Epidermal melanocyte (primary cell): ENCODE measurements at regions not wholly inside any gene's neighbourhood (a gene's known extent, or its start where the extent isn't known, plus 50 kb on each side); places are given as distances from the start of the nearest gene placed in this dataset.

Source experiments
- DNase-seq: peaks from one replicate; pipeline ENCODE4 v3.0.0; 2011; ENCODE audit warnings: low spot score; ENCODE audit not compliant: insufficient read length

DNA sequence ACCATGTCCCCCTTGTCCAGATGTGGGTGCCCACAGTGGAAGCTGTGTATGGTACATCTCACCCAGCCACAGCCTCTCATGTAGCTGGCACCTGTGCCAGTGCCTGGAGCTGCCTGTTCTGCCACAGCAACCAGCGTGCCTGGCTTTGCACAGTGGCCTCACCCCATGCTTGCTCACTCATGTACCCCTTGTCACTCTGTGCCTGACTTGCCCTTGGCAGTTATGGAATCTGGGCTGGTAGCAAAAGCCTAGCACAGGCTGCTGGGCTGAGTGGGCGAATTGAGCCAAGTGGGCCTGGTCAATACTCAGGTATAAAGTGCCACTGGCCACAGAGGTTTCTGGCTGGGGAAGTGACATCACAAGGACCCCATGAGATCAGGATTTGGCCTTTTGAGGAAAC, 264.2 kb downstream of the INSC start:
- DNase-seq: no peak

DNA sequence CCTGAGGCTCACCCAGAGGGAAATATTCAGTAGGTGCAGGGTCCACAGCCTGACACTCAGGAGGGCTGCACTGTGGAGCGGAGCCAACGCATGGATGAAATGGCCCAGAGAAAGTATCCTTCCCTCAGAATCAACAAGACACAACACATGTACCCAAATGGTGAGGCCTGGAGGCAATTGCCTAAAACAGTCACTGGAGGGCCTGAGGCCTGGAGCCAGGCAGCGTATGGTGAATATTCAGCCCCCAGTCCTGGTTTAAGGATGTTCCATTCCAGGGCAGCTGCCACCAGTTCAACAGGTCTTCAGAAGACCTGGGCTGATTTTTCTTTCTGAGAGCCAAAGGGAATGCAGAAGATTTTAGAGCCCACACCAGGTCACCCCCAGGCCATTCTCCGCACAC, 264.8 kb downstream of the INSC start:
- DNase-seq: no peak

DNA sequence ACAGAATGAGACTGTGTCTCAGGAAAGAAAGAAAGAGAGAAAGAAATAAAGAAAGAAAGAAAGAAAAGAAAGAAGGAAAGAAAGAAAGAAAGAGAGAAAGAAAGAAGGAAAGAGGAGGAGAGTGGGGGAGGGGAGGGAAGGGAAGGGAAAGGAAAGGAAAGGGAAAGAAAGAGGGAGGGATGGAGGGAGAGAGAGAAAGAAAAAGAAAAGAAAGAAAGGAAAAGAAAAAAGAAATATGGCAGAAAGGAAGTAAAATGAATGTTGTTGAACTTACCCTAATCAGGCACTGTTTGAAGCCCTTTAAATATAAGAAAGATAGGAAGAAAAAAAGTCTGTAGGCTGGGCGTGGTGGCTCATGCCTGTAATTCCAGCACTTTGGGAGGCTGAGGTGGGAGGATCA, 276.1 kb downstream of the INSC start:
- no peak for DNase-seq

DNA sequence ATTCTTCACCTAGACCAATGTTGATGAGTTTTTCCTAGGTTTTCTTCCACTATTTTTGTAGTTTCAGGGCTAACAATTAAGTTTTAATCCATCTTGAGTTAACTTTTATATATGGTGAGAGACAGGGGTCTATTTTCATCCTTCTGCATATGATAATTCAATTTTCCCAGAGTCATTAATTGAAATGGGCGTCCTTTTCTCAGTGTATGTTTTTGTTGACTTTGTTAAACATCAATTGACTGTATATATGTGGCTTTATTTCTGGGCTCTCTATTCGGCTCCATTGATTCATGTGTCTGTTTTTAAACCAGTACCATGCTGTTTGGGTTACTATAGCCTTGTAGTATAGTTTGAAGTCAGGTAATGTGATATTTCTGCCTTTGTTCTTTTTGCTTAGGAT, 282.1 kb downstream of the INSC start:
- DNase-seq: no peak

DNA sequence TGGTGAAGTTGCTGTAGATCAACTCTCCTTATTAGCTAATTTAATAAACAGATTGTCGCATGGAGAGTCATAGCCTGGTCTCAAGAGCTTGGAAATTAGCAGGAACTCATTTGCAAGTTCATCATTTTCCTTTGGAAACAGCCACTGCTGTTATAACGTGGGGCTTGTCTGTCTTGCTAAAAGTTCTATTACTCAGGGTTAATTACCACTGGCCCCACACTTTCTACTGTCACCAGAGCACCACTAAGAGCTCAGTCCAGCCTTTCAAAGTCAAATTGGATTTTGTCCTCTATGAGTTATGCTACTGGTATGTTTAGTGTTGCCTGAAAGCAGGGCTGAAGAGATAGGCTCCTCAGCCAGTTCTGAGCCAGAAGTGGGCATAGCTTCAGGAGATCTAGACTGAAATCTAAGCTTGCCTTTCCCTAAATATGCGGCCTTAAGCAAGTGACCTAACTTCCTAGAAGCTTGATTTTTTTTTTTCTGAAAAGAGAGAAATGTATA, 292.2 kb downstream of the INSC start:
- DNase-seq: no peak

DNA sequence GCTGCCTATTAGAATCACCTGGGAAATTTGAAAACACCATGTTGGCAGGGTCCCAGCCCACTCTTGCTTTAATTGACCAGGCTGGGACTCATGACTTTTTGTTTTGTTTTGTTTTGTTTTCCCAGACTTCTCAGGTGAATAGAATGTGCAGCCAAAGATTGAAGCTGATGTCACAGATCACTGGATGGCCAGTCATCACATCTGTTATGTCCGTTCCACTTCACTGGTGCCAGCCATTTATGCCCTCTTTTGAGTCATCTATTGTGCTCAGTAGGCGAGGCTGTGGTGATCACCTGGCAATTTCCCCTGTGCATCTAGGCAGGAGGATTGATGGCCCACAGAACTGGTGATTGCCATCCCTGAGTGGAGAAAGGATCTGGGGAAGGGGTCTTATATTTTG, 297.3 kb downstream of the INSC start:
- DNase-seq: no peak

DNA sequence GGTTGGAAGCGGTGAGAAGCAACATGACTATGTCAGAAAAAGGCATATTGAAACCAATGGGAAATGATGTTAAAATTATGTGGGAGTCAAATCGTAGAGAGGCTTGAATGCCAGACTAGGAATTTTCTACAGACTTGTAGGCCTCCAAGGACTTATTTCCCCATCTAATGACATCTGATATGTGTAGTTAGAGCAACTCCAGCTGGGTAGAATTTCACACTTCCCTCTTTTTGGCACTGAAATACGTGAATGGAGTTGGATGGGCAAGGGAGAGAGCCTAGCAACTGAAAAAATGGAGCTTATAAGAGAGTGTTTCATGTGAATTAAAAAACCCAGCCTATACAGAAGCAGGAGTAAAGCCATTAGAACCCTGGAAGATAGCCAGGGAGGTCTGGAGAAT, 304.2 kb downstream of the INSC start:
- no peak for DNase-seq

DNA sequence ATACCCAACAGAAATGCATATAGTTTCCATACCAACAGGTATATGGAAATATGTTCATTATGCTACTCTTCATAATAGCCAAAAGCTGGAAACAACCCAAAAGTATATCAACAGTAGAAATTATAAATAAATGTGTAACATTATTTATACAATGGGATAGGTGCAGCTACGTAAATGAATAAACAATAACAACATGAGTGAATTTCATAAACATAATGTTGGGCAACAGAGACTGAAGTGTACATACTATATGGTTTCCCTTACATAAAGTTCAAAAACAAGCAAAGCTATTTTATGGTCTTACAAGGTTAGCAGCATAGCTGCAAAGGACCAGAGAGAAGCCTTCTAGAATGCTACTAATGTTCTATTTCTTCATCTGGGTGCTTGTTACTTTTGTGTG, 305.0 kb downstream of the INSC start:
- DNase-seq: no peak

DNA sequence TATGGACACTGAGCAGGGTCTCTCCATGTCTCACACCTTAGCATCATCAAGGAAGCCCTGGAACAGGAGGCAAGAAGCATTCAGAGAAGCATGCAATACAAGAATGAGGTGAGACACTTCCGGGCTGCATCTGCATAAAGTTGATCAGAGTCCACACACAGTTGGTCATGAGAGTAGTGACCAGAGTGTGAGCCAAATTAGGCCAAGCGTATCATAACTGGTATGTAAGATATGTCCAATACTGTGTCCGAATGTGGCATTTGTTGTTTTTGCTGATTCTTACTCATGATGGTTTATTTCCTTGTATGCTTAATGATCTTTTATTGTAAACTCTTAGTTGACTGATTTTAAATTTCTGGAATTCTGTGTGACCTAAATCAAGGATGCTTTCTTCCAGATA, 315.7 kb downstream of the INSC start:
- DNase-seq: no peak

DNA sequence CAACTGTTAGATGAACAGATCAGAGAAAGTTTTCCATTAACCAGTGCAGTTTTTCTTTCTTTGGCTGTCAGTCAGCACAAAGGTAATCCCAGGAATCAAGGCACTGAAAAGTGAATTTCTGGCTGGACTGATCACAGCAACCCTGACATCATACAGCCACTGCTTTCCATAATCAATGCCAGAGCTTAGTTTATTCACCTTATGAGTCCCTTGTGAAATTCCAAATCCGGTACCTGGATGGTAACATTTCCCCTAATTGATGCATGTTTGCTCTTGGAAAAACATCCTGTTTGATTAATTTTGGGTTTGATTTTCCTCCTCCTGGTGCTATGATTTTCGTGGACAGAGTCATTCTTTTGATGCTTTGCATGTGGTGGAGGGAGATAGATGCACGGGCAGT, 319.8 kb downstream of the INSC start:
- no peak for DNase-seq

DNA sequence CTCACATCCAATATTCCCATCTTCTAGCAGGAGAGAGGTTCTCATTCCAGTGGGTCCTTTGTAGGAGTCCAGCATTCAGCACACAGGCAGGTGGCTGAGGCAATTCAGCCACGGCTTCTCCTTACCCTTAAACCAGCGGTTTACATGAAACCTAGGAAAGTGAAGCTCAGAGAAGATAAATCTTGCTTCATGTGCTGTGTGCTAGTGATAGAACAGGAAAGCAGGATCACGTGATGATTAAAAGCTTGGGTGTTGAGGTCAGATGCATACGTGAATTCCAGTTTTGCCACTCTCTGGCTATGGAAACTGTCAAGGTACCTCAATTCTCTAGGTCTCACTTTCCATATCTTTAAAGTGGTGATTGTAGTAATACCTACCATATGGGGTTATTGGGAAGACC, 331.6 kb downstream of the INSC start:
- DNase-seq: no peak

DNA sequence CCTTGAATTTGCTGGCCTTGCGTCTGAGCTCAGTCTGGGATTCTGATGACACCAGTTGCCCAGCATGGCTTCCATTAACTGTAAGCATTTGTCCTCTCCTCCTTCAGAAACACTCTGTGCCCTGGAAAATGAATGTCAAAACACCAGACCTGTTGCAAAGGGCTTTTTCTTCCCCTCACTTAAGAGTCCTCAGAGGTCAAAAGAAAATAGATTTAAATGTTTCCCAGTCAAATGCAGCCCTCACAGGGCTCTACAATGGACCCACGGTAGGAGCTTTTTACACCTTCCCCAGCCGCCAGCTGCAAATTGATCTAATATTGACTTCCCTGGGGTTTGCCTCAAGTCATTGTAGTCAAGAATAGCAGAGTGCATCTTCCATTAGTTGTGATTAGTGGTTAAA, 332.2 kb downstream of the INSC start:
- DNase-seq: no peak

DNA sequence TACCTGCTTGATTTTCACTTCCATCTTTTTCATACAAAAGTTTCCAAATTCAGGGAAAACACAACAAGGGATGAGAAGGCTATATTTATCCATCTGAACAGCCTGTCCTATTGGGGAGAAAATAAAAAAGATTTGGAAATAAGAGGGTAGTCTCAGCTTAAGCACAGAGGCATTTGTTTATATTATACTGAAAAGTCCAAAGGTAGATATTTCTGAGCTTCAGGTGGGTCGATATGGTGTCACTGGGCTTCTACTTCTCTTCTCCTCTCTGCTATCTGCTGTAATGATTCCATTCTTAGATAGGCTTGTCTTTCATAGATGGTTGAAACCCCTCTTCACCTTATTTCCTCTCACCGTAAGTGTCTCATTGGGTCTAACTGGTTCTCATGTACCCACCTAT, 337.0 kb downstream of the INSC start:
- DNase-seq: no peak

DNA sequence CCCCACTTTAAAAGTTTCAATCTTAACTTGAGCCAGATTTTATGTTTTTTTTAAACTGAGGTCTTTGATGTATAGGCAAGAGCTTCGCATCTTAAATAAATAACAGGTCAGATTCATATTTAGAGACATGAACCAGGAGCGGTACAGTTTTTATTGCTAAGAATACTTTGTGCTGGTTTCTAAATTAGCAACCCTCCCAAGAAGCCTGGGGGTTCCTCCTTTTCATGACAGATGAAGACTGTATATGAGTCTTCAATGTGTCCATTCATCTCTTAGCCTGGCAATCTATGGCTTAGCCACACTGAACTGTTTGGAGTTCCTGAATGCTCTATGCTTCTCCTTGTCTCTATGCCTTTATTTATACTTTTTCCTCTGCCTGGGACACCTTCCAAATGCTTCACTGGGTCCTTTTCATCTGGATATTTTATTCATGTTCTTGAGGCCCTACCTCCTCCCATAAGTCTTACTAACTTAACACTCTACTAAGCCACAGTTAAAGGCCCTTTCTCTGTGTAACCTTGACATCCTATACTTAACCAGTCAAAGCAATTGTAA, 338.6 kb downstream of the INSC start:
- peak; percentile 75 for DNase-seq

DNA sequence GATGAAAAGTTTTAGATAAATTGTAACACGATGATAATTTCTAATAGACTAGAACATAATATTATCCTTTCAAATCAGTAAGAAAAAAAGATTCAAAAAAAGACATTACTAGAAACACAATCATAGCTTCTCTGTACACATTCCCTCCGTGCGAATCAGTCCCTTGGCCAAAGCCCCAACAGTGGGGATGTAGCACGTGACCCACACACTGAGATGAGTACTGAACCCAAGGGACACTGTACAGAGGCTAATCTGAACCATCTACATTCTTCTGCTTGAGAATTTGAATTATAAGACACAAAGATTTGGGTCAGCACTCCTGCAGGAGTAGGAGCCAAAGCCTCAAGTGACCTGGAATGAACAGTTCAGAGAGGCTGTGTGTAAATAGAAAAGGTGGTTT, 353.7 kb downstream of the INSC start:
- DNase-seq: no peak

DNA sequence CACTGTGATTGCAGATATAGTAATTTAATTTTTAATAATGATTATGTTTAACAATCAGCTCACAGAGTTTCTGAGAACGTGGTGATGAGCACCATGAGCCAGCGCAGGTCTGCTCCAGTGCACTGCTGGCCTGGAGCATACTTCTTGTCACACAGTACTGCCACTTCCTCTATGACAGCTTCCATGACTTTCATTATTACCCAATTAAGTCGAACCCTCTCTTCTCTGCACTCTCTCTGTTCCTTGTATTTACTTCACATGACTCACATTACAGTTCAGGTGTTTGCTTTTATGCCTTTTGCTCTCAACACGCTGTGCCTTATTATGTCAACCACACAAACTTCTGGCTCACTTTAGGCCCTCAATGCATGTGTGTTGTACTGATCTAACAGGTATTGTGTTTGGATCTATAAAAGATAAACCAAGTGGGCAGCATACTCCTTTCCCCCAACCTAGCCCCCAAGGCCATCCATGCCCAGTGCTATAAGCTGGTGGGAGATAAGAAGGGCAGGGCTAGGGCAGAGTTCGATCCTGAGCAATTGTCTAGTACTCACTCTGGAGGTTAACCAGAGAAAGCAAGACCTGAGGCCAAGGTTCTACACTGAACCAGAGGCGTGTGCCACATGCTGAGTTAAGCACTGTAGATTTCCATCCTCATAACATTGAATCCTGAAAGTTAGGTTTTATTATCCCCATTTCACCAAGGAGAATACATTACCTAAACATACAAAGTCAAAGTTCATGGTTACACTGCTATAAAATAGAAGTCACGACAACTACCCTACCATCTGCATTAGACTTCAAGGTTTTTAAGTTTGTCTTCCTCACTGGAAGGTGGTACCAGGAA, 356.5 kb downstream of the INSC start:
- no peak for DNase-seq

DNA sequence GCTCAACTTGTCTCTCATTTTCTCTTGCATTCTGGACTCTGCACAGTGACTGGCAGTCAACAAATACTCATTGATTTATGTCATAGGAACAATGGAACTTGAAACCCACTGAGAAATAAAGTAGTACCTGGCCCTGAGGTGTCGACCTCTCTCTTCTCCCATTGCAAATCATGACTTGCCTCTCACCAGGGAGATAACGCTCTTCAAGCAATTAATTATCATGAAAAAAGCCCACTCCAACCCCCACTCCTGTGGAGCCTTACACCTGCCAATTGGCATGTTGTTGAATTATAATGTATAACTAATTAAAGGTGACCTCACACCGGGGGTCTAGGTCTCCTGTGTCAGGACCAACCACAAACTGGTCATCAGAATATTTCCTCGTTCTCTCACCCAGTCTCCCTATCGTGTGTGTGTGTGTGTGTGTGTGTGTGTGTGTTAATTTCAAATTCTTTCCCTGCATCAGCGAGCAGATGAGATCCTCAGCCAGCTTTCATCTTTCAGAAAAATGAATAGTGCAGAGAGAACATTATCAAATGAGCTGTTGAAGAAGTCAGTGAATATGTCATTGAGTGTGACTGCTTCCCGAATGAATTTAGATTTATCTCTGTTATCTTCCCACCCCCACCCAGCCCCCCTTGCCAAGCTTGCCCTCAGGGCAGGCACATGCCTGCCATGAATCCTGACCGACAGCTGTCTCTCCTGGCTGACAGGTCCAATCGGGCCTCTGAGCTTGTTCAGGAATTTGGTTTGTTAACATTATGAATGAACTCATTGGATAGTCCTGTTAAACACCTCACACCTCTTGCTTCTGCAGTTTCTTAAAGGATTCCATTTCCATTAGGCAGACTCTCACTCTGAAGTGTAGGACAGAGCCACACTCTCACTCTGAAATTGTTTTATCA, 357.4 kb downstream of the INSC start:
- no peak for DNase-seq

DNA sequence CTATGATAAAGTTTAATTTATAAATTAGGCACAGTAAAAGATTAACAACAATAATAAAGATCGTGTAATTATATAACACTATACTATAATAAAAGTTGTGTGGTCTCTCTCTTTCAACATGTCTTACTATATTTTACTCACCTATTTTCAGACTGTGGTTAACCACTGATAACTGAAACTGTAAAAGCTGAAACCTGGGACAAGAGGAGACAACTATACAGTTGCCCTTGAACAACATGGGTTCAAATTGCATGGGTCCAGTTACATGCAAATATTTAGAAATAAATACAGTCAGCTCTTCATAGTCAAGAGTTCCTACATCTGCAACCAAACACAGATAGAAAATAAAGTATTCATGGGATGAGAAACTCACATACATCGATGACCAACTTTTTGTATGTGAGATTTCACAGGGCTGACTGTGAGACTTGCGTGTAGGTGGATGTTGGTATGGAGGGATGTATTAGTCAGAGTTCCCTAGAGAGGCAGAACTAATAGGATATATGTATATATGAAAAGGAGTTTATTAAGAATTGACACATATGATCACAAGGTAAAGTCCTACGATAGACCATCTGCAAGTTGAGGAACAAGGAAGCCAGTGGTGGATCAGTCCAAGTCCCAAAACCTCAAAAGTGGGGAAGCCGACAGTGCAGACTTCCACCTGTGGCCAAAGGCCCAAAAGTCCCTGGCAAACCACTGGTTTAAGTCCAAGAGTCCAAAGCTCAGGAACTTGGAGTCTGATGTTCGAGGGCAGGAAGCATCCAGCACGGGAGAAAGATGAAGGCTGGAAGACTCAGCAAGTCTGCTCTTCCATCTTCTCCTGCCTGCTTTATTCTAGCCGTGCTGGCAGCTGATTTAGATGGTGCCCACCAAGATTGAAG, 359.5 kb downstream of the INSC start:
- no peak for DNase-seq

DNA sequence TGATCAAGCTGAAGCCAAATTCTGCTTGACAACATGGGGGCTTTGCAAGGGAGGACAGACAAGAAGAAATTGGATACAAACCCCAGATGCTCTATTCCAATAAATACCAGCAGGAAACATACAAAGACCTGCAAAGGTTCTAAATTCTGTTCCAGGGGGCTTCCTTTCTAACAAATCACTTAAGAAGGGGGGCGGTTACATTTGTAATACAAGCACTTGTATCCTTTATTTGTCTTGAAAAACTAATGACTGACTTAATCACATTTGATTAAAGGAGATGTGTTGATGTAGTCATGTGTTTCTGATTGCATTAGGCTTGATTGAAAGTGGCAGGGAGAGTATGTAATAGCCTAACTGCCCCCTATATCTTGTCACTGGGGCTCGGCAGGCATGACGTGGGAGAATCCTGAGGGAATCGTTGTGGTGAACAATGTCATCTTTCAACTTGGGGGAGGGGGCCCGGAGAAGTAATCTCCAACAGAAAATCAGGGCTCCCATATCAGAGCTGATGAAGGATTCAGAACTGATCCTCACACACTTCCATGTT, 361.7 kb downstream of the INSC start:
- no peak for DNase-seq

DNA sequence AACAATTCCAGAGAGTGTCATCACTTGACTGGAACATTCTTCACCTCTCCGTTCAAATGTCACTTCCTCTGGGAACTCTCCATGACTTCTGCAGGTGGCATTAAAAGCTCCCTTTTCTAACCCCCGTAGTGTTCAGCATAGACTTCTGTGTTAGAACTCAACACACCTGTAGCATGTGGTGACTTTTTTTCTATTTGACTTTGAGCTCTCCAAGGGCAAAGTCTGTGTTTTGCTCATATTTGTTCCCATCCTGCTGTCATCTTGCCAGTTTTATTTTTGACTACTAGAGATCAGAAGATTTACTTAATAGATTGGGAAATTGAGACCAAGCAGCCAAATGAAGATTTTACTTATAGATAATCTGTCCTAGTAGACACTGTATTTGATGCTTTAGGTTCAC, 367.1 kb downstream of the INSC start:
- DNase-seq: no peak

DNA sequence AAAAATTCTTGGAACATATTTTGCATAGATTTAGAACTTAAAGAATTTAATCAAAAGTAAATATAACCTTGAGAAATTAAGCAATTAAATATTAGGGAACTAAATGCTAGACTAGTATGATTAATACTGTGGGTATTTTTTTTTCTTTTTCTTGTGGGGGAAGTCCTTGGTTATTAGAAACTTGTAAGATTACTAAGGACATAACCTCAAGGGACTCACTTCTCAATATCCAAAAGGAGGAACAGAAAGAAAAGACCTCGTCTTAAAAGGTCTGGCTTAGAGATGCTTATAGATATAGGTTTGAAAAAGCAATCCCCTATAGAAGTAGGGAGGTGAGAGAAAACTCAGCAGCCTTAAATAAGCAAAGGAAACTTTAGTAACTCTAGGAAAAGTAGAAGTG, 368.5 kb downstream of the INSC start:
- DNase-seq: no peak
